Transverse colon (tissue), 3 donors: ENCODE measurements at regions not wholly inside any gene's neighbourhood (a gene's known extent, or its start where the extent isn't known, plus 50 kb on each side); places are given as distances from the start of the nearest gene placed in this dataset.

Source experiments
- EP300 ChIP-seq: sonication (generic); formaldehyde crosslinking; IDR thresholded peaks from one replicate; pipeline ENCODE4 v1.6.1; 2017; ENCODE audit warnings: antibody characterized with exemption, low read depth
- POLR2A ChIP-seq: fragments of 450-650 bp; IDR thresholded peaks from one replicate; pipeline ENCODE4 v1.6.1; 2016; ENCODE audit warnings: antibody characterized with exemption, mild to moderate bottlenecking, moderate library complexity
- TF ChIP-seq, protein P1 (sequence below), 5 experiments: fragments of 200-600 bp in 3 of 5; fragments of 450-650 bp in 2 of 5; sonication (generic) in 3 of 5; IDR thresholded peaks; 1 replicate in 2 of 5; 2 replicates in 3 of 5; pipeline ENCODE4 v1.5.1; 2016 to 2017; ENCODE audit warnings: antibody characterized with exemption in 5 of 5, inconsistent platforms in 3 of 5, mild to moderate bottlenecking in 2 of 5, moderate library complexity in 1 of 5

DNA sequence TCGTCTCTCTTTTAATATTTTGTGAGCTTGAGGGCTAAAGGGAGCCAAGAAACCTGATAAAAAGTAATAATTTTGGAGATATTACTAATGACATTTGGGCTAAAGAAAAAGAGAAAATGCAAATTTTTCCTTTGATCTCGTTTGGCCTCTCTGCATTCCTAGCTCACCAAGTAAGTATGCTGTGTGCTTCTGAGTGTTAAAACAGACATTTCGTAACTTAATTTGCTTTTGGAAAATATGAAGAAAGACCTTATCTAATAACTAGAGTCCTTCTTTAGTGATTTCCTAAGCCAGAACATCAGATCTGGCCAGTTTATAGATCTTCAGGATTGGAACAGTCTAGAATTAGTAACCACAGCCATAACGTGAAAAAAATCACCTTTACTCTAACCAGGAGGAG lies 872.9 kb upstream of the SLC35B3 start:
- TF ChIP-seq, protein P1, sequence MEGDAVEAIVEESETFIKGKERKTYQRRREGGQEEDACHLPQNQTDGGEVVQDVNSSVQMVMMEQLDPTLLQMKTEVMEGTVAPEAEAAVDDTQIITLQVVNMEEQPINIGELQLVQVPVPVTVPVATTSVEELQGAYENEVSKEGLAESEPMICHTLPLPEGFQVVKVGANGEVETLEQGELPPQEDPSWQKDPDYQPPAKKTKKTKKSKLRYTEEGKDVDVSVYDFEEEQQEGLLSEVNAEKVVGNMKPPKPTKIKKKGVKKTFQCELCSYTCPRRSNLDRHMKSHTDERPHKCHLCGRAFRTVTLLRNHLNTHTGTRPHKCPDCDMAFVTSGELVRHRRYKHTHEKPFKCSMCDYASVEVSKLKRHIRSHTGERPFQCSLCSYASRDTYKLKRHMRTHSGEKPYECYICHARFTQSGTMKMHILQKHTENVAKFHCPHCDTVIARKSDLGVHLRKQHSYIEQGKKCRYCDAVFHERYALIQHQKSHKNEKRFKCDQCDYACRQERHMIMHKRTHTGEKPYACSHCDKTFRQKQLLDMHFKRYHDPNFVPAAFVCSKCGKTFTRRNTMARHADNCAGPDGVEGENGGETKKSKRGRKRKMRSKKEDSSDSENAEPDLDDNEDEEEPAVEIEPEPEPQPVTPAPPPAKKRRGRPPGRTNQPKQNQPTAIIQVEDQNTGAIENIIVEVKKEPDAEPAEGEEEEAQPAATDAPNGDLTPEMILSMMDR (IDR thresholded peaks at IDR 0.05) = no peak
- no peak for TF ChIP-seq POLR2A
- no peak for TF ChIP-seq EP300
